HEK293T (cell line): ENCODE measurements at regions not wholly inside any gene's neighbourhood (a gene's known extent, or its start where the extent isn't known, plus 50 kb on each side); places are given as distances from the start of the nearest gene placed in this dataset.

ENCODE experiments used
- ARNT ChIP-seq: fragments of 450-650 bp; IDR thresholded peaks from 2 replicates; pipeline ENCODE4 v1.6.1; 2017; ENCODE audit warnings: mild to moderate bottlenecking
- BHLHE40 ChIP-seq: fragments of 450-650 bp; IDR thresholded peaks from 2 replicates; pipeline ENCODE4 v1.6.1; 2016; ENCODE audit warnings: mild to moderate bottlenecking, moderate library complexity, borderline replicate concordance
- ELF4 ChIP-seq: fragments of 450-650 bp; IDR thresholded peaks from 2 replicates; pipeline ENCODE4 v1.6.1; 2017; ENCODE audit warnings: antibody characterized with exemption
- FOXA1 ChIP-seq: fragments of 450-650 bp; IDR thresholded peaks from 2 replicates; pipeline ENCODE4 v1.6.1; 2016; ENCODE audit warnings: mild to moderate bottlenecking
- FOXK2 ChIP-seq: fragments of 450-650 bp; IDR thresholded peaks from 2 replicates; pipeline ENCODE4 v1.6.1; 2016; ENCODE audit warnings: mild to moderate bottlenecking
- FOXM1 ChIP-seq: fragments of 450-650 bp; IDR thresholded peaks from 2 replicates; pipeline ENCODE4 v1.6.1; 2017; ENCODE audit warnings: mild to moderate bottlenecking, borderline replicate concordance
- HDGF ChIP-seq: fragments of 450-650 bp; IDR thresholded peaks from 2 replicates; pipeline ENCODE4 v1.6.1; 2017; ENCODE audit warnings: antibody characterized with exemption, borderline replicate concordance
- NFRKB ChIP-seq: fragments of 450-650 bp; IDR thresholded peaks from 2 replicates; pipeline ENCODE4 v1.6.1; 2016; ENCODE audit warnings: mild to moderate bottlenecking, moderate library complexity
- SP1 ChIP-seq: fragments of 450-650 bp; IDR thresholded peaks from 2 replicates; pipeline ENCODE4 v1.6.1; 2017
- SUZ12 ChIP-seq: fragments of 450-650 bp; IDR thresholded peaks from 2 replicates; pipeline ENCODE4 v1.6.1; 2016; ENCODE audit warnings: mild to moderate bottlenecking
- TARDBP ChIP-seq: fragments of 450-650 bp; IDR thresholded peaks from 2 replicates; pipeline ENCODE4 v1.6.1; 2016
- TF ChIP-seq, protein P1 (sequence below): fragments of 450-650 bp; IDR thresholded peaks from 2 replicates; pipeline ENCODE4 v1.6.1; 2016

DNA sequence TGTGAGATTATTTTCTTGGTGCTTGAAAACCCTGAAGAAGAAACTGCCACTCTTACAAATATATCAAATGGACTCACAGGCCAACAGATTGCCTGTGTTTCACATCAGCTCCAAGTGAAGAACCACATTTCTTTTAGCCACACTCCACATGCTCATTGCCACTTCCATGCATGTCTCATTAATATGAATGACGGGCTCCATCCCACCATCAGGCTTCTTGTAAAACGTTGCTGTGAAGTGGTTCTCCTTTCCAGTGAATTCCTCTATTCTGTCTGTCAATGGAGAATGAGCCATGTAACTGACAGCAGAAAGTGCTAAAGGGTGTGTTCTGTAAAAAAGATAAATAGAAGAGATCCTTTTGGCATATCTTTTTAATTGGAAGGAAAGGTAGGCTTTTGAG is 188.2 kb upstream of the RMST start:
- TF ChIP-seq HDGF (no peak), FOXK2 (no peak), SUZ12 (no peak), SP1 (no peak), BHLHE40 (no peak), FOXA1 (no peak), ELF4 (no peak), TARDBP (no peak), NFRKB (no peak), ARNT (no peak), FOXM1 (no peak)
- TF ChIP-seq, protein P1, sequence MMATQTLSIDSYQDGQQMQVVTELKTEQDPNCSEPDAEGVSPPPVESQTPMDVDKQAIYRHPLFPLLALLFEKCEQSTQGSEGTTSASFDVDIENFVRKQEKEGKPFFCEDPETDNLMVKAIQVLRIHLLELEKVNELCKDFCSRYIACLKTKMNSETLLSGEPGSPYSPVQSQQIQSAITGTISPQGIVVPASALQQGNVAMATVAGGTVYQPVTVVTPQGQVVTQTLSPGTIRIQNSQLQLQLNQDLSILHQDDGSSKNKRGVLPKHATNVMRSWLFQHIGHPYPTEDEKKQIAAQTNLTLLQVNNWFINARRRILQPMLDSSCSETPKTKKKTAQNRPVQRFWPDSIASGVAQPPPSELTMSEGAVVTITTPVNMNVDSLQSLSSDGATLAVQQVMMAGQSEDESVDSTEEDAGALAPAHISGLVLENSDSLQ, result no peak
